GM23338 (cell line): ENCODE measurements at regions not wholly inside any gene's neighbourhood (a gene's known extent, or its start where the extent isn't known, plus 50 kb on each side); places are given as distances from the start of the nearest gene placed in this dataset.

ENCODE experiments used
- ATAC-seq: fragments of 200-7000 bp; cut with Tn5 transposase; 3 replicates; pipeline ENCODE4 v1.9.1; 2020
- DNase-seq: peaks from one replicate; pipeline ENCODE4 v3.0.0-alpha.2; 2015; ENCODE audit warnings: low spot score
- H2AFZ ChIP-seq: fragments of 200-600 bp; sonication (generic); 2 replicates; pipeline ENCODE4 v1.8.0; 2016; ENCODE audit warnings: antibody characterized with exemption, mild to moderate bottlenecking, moderate library complexity
- H3F3A ChIP-seq: fragments of 200-600 bp; sonication (generic); replicated peaks from 2 replicates; pipeline ENCODE4 v1.8.0; 2017; ENCODE audit warnings: antibody characterized with exemption, mixed run types, low read depth
- H3K27ac ChIP-seq: fragments of 200-600 bp; sonication (generic); 2 replicates; pipeline ENCODE4 v1.6.1; 2016; ENCODE audit warnings: low read depth
- H3K27me3 ChIP-seq: fragments of 200-600 bp; sonication (generic); 2 replicates; pipeline ENCODE4 v1.8.0; 2016; ENCODE audit warnings: mild to moderate bottlenecking, mixed run types, moderate library complexity; ENCODE audit not compliant: insufficient read depth
- H3K36me3 ChIP-seq: fragments of 200-600 bp; sonication (generic); 2 replicates; pipeline ENCODE4 v1.8.0; 2016; ENCODE audit warnings: mild to moderate bottlenecking; ENCODE audit not compliant: insufficient read depth
- H3K4me1 ChIP-seq: fragments of 200-600 bp; sonication (generic); 2 replicates; pipeline ENCODE4 v1.8.0; 2016; ENCODE audit warnings: mild to moderate bottlenecking, moderate library complexity; ENCODE audit not compliant: insufficient read depth
- H3K4me2 ChIP-seq: fragments of 200-600 bp; sonication (generic); 2 replicates; pipeline ENCODE4 v1.7.1; 2017; ENCODE audit warnings: mixed run types
- H3K4me3 ChIP-seq: fragments of 200-600 bp; sonication (generic); 2 replicates; pipeline ENCODE4 v1.6.1; 2016; ENCODE audit warnings: mixed run types
- H3K79me2 ChIP-seq: fragments of 200-600 bp; sonication (generic); replicated peaks from 2 replicates; pipeline ENCODE4 v1.8.0; 2017; ENCODE audit warnings: mild to moderate bottlenecking; ENCODE audit not compliant: insufficient read depth
- H3K9me2 ChIP-seq: fragments of 200-600 bp; sonication (generic); 2 replicates; pipeline ENCODE4 v1.8.0; 2017; ENCODE audit not compliant: insufficient read depth
- H4K20me1 ChIP-seq: fragments of 200-600 bp; sonication (generic); replicated peaks from 2 replicates; pipeline ENCODE4 v1.8.0; 2017; ENCODE audit warnings: mild to moderate bottlenecking; ENCODE audit not compliant: insufficient read depth
- H3K27ac Mint-ChIP-seq: 2 replicates; pipeline ENCODE4 v1.8.0; 2020; ENCODE audit warnings: inconsistent platforms, mild to moderate bottlenecking, moderate library complexity, mixed read lengths
- H3K27me3 Mint-ChIP-seq: 3 replicates; pipeline ENCODE4 v1.8.0; 2022; ENCODE audit warnings: low read depth, mild to moderate bottlenecking, moderate library complexity, mixed read lengths, inconsistent platforms; ENCODE audit not compliant: insufficient read depth, poor library complexity
- H3K36me3 Mint-ChIP-seq: 3 replicates; pipeline ENCODE4 v1.8.0; 2021; ENCODE audit warnings: low read depth, mild to moderate bottlenecking, inconsistent platforms, moderate library complexity, mixed read lengths
- H3K4me1 Mint-ChIP-seq: 3 replicates; pipeline ENCODE4 v1.8.0; 2020; ENCODE audit warnings: mild to moderate bottlenecking, inconsistent platforms, mixed read lengths
- H3K4me3 Mint-ChIP-seq: 3 replicates; pipeline ENCODE4 v1.8.0; 2021; ENCODE audit warnings: moderate library complexity, mild to moderate bottlenecking, inconsistent platforms, mixed read lengths
- H3K9me3 Mint-ChIP-seq: 3 replicates; pipeline ENCODE4 v1.8.0; 2020; ENCODE audit warnings: moderate library complexity, mild to moderate bottlenecking, inconsistent platforms, mixed read lengths
- EZH2 ChIP-seq: fragments of 200-600 bp; sonication (generic); IDR thresholded peaks from one replicate; pipeline ENCODE4 v1.8.0; 2017; ENCODE audit warnings: antibody characterized with exemption, mild to moderate bottlenecking, low read depth; ENCODE audit not compliant: unreplicated experiment
- EZH2phosphoT487 ChIP-seq: fragments of 200-600 bp; sonication (generic); IDR thresholded peaks from one replicate; pipeline ENCODE4 v1.8.1; 2018; ENCODE audit warnings: antibody characterized with exemption; ENCODE audit not compliant: unreplicated experiment
- JUNB ChIP-seq: IDR thresholded peaks from one replicate; pipeline ENCODE4 v1.6.1; 2016; ENCODE audit warnings: antibody characterized with exemption; ENCODE audit not compliant: unreplicated experiment
- STAT1 ChIP-seq: IDR thresholded peaks from one replicate; pipeline ENCODE4 v1.6.1; 2016; ENCODE audit warnings: antibody characterized with exemption; ENCODE audit not compliant: unreplicated experiment
- ZNF114 ChIP-seq: fragments of 250-450 bp; sonication (Bioruptor Pico); IDR thresholded peaks from 2 replicates; pipeline ENCODE4 v1.5.0; 2020; ENCODE audit warnings: mild to moderate bottlenecking, moderate library complexity
- TF ChIP-seq, protein P1 (sequence below), 2 experiments: fragments of 200-600 bp in 1 of 2; sonication (generic) in 1 of 2; conservative IDR thresholded peaks; 2 replicates each; pipeline versions ENCODE4 v1.5.1 to v1.6.1; 2016 to 2017; ENCODE audit warnings: antibody characterized with exemption in 2 of 2, low read depth in 2 of 2, mild to moderate bottlenecking in 2 of 2, moderate library complexity in 1 of 2
- TF ChIP-seq, protein P2 (sequence below): IDR thresholded peaks from 2 replicates; pipeline ENCODE4 v1.6.1; 2016; ENCODE audit warnings: antibody characterized with exemption
- TF ChIP-seq, protein P3 (sequence below): fragments of 250-450 bp; sonication (Bioruptor Pico); IDR thresholded peaks from 2 replicates; pipeline ENCODE4 v1.5.0; 2020; ENCODE audit warnings: mild to moderate bottlenecking, moderate library complexity

DNA sequence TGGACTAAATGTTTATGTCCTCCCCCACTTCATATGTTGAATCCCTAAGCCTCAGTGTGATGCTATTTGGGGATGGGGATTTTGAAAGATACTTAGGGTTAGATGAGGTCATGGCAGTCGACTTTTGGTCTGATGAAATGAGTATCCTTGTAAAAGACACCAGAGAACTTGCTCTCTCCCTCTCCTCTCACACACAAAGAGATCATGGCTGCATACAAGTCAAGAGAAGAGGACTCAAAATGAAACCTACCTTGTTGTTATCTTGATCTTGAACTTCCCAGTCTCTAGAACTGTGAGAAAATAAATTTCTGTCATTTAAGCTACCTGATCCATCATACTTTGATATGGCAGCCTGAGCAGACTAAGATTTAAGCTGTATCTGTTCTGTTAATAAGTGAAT, 144.0 kb upstream of the HAPLN1 start:
- TF ChIP-seq, protein P1, sequence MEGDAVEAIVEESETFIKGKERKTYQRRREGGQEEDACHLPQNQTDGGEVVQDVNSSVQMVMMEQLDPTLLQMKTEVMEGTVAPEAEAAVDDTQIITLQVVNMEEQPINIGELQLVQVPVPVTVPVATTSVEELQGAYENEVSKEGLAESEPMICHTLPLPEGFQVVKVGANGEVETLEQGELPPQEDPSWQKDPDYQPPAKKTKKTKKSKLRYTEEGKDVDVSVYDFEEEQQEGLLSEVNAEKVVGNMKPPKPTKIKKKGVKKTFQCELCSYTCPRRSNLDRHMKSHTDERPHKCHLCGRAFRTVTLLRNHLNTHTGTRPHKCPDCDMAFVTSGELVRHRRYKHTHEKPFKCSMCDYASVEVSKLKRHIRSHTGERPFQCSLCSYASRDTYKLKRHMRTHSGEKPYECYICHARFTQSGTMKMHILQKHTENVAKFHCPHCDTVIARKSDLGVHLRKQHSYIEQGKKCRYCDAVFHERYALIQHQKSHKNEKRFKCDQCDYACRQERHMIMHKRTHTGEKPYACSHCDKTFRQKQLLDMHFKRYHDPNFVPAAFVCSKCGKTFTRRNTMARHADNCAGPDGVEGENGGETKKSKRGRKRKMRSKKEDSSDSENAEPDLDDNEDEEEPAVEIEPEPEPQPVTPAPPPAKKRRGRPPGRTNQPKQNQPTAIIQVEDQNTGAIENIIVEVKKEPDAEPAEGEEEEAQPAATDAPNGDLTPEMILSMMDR (conservative IDR thresholded peaks at IDR 0.05; ENCODE audit: low read depth in 2 of 2), result no peak
- TF ChIP-seq JUNB, result no peak
- TF ChIP-seq EZH2, result no peak
- TF ChIP-seq, protein P2, sequence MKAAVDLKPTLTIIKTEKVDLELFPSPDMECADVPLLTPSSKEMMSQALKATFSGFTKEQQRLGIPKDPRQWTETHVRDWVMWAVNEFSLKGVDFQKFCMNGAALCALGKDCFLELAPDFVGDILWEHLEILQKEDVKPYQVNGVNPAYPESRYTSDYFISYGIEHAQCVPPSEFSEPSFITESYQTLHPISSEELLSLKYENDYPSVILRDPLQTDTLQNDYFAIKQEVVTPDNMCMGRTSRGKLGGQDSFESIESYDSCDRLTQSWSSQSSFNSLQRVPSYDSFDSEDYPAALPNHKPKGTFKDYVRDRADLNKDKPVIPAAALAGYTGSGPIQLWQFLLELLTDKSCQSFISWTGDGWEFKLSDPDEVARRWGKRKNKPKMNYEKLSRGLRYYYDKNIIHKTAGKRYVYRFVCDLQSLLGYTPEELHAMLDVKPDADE, result no peak
- TF ChIP-seq, protein P3, sequence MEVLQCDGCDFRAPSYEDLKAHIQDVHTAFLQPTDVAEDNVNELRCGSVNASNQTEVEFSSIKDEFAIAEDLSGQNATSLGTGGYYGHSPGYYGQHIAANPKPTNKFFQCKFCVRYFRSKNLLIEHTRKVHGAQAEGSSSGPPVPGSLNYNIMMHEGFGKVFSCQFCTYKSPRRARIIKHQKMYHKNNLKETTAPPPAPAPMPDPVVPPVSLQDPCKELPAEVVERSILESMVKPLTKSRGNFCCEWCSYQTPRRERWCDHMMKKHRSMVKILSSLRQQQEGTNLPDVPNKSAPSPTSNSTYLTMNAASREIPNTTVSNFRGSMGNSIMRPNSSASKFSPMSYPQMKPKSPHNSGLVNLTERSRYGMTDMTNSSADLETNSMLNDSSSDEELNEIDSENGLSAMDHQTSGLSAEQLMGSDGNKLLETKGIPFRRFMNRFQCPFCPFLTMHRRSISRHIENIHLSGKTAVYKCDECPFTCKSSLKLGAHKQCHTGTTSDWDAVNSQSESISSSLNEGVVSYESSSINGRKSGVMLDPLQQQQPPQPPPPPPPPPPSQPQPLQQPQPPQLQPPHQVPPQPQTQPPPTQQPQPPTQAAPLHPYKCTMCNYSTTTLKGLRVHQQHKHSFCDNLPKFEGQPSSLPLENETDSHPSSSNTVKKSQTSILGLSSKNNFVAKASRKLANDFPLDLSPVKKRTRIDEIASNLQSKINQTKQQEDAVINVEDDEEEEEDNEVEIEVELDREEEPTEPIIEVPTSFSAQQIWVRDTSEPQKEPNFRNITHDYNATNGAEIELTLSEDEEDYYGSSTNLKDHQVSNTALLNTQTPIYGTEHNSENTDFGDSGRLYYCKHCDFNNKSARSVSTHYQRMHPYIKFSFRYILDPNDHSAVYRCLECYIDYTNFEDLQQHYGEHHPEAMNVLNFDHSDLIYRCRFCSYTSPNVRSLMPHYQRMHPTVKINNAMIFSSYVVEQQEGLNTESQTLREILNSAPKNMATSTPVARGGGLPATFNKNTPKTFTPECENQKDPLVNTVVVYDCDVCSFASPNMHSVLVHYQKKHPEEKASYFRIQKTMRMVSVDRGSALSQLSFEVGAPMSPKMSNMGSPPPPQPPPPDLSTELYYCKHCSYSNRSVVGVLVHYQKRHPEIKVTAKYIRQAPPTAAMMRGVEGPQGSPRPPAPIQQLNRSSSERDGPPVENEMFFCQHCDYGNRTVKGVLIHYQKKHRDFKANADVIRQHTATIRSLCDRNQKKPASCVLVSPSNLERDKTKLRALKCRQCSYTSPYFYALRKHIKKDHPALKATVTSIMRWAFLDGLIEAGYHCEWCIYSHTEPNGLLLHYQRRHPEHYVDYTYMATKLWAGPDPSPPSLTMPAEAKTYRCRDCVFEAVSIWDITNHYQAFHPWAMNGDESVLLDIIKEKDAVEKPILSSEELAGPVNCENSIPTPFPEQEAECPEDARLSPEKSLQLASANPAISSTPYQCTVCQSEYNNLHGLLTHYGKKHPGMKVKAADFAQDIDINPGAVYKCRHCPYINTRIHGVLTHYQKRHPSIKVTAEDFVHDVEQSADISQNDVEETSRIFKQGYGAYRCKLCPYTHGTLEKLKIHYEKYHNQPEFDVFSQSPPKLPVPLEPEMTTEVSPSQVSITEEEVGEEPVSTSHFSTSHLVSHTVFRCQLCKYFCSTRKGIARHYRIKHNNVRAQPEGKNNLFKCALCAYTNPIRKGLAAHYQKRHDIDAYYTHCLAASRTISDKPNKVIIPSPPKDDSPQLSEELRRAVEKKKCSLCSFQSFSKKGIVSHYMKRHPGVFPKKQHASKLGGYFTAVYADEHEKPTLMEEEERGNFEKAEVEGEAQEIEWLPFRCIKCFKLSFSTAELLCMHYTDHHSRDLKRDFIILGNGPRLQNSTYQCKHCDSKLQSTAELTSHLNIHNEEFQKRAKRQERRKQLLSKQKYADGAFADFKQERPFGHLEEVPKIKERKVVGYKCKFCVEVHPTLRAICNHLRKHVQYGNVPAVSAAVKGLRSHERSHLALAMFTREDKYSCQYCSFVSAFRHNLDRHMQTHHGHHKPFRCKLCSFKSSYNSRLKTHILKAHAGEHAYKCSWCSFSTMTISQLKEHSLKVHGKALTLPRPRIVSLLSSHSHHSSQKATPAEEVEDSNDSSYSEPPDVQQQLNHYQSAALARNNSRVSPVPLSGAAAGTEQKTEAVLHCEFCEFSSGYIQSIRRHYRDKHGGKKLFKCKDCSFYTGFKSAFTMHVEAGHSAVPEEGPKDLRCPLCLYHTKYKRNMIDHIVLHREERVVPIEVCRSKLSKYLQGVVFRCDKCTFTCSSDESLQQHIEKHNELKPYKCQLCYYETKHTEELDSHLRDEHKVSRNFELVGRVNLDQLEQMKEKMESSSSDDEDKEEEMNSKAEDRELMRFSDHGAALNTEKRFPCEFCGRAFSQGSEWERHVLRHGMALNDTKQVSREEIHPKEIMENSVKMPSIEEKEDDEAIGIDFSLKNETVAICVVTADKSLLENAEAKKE (CRISPR knock-in tag), result no peak
- no peak for TF ChIP-seq STAT1
- no peak for TF ChIP-seq ZNF114 (CRISPR knock-in tag)
- TF ChIP-seq EZH2phosphoT487, result no peak
- Histone ChIP-seq H3K36me3 (no peaks in the 10 kb centered on the region), H3K4me3 (no peak overlapping the region), H2AFZ (no peak overlapping the region), H3K27ac (no peak overlapping the region), H3K27me3 (no peaks in the 10 kb centered on the region), H3K79me2 (no peaks in the 10 kb centered on the region), H3K4me2 (no peak overlapping the region), H4K20me1 (no peaks in the 10 kb centered on the region), H3K4me1 (peaks cover 8% of the 10 kb centered on the region), H3K9me2 (no peaks in the 10 kb centered on the region), H3F3A (no peaks in the 10 kb centered on the region)
- Mint-ChIP-seq H3K36me3 (no peaks in the 10 kb centered on the region), H3K27me3 (no peaks in the 10 kb centered on the region), H3K9me3 (no peaks in the 10 kb centered on the region), H3K27ac (no peak overlapping the region), H3K4me3 (no peak overlapping the region), H3K4me1 (no peaks in the 10 kb centered on the region)
- DNase-seq (no peak), ATAC-seq (no peak)
